Activated gamma-delta T cell treated with Interleukin-2 at 50 U/mL for 16 hours (primary cell): ENCODE measurements at regions not wholly inside any gene's neighbourhood (a gene's known extent, or its start where the extent isn't known, plus 50 kb on each side); places are given as distances from the start of the nearest gene placed in this dataset.
"Not testable (repeated sequence)": the region's sequence is repeated elsewhere in the genome, so short reads cannot be mapped to it uniquely, and the experiment has no call there.

Source experiments
- DNase-seq: peaks from one replicate; pipeline ENCODE4 v3.0.0-alpha.2; 2020

DNA sequence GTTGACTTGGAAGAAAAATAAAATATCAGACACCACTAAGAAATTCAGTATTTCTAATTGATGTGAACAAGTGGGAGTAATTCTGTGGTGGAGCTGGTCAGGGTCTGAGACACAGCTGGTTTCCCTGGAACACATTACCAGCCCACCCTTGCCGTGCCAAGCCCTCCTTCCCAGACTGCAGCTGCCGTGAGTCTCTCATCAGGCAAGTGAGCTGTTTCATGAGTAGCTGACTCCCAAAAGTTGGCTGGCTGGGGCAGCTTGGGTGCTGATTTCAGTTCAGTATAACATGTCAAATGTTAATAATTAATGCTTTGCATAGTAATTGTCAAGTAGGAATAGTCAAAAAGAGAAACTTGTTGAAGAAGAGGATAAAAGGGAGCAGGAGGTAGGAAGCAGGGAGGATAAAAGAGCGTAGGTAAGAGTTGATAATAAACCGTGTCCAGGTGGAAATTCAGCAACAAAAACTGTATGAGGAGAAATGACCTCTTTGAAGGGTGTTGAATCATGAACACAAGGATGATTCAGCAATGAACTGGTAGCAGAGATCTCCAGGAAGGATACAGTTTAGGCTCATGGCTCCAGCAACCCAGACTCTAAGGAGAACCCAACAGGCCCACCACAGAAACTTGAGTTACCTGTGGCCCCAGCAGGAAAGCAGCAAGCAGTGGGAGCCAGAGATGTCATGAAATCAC, 110.9 kb upstream of the SSTR4 start:
- no peak for DNase-seq

DNA sequence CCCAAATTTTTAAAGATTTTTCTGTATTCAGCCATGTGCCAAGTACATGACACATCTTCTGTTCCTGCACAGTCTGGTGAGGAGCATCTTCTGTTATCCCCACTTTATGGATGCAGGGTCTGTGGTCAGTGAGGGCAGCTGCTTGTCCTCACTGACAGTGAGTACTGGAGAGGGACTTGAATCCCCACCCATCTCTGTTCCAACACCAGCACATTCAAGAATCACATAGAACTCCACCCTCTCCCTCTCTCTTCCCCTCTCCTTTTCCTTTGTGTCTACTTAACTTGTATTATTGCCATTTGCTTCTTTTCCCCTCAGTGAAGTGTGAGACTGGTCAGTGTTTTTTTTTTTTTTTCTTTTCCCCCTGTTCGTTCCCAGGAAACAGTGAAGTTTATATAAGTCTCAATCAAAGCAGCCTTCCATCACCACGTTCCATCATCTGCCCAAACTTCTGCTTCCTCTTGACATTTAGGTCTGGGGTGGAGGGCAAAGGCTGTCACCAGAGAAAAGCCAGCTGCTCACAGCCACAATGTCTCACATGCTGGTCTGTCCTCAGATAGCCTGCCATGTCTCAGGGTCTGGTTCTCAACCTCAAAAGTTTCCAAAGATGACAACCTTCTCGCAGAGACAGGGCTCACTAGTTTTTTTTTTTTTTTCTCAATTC, 110.0 kb upstream of the SSTR4 start:
- DNase-seq = no peak

DNA sequence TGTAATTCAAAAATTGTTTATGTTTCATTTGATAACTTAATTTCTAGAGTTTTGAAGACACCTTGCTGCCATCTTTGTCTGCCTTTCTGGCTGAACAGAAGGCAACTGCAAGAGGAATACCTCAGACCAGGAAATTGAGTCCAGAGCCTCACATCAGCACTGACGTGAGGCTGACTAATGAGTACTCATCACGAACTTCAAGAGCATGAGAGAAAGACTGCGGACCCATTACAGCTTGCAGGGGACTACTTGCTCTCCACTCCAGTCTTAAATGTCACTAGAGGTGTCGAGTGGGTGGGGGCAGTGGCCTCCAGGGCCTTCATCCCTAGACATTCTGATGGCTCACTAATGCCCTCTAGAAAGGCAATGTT, 109.5 kb upstream of the SSTR4 start:
- no peak for DNase-seq

DNA sequence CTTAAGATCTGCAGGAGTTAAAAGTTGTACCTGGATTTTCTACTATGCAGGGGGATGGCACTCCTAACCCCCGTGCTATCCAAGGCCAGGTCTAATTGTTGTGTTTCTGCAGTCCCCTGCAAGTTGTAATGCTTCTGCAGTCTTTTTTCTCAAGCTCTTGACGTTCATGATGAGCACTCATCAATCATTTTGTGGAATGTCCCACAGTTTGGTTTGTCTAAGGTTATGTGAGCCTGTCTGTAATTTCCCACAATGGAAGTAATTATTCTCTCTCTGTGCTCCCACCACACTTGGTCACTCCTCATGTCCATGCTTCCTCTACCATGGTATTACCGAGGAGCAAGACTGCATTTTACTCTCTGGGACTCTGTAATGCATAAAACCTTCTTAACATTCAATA, 107.6 kb upstream of the SSTR4 start:
- DNase-seq = no peak

DNA sequence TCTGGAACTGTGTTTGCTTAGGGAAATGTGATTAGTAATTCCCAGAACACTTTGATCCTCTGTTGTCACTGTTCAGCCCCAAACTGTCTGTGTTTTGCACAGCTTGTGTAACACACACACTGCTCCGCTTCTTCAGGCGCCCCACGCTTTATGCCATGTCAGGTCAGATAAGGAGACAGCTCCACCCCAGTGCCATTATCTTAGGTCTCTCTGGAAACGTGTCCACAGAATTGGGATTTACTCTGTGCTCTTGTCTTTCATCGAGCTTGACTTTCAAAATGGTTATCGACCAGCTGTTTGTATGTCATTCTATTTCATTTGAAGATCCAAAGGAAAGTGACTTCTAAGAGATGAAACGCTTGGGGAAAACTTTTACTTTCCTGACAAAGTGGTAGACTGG, 106.4 kb upstream of the SSTR4 start:
- DNase-seq = no peak

DNA sequence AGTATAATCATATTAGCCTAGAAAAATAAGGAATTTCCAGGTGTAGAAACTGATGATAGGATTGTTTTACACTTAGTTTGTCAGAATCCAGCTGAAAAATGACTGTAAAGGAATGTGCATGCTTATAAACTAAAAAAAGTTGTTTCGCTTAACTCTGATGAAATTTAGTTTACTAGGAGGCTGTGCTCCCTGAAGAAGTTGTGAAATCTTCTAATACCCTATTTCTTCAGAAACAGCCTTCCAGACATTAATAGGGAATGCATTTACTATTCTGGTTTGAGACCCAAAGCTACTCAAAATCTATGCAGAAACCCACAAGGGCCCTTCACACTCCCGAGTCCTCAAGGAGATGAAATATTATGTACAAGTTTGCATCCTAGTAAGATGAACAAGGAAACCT, 105.5 kb upstream of the SSTR4 start:
- DNase-seq = no peak

DNA sequence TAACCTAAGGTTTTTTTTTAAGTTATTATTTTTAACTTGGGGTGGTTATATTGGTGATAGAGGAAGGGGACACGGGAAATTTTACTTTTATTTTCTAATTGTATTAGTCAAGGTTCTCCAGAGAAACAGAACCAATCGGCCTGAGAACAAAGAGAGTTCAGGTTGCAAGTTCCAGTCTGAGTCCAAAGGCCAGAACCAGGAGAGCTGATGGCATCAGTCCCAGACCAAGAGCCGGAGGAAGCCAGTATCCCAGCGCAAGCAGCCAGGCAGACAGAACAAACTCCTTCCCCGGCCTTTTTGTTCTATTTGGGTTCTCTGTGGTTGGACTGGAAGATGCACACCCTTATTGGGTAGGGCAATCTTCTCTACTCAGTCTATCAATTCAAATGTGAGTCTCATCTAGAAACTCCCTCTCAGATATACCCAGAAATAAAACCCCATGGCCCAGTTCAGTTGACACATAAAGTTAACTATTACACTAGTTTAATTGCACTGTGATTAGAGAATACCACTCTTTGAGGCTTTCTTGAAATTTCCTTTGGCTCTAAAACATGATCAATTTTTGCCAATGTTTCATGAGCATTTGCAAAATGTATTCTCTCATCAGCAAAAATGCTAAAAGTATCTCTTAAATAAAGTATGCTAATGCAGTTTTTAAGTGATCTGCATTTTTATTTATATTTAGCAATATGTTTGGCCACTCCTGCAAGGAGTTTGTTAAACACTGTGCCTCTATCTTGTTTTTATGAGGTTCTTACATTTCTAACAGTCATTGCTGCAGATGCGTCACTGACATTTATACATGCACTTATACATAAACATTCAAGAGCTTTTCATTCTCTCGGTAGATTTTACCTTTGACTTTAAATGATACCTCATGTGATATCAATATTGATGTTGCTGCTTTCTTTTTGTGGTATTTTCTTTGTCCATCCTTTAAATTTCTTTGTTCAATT, 103.2 kb upstream of the SSTR4 start:
- no peak for DNase-seq

DNA sequence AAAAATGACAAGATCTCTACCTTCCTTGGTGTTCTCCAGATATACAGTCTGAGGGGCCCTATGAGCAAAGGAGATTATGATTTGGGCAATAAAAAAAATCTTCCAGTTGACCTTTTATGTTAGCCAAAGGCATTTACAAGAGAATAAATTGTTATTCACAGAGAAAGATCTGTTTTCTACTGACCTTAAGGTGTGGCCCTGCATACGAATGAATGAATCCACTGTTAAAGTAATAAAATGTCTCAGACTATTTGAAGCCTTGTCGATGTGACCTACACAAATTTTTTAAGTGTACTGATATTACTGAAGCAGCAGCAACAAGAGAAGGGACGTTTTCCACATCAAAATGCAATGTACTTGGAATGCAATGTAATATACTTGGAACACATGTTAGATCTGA, 95.9 kb upstream of the SSTR4 start:
- no peak for DNase-seq

DNA sequence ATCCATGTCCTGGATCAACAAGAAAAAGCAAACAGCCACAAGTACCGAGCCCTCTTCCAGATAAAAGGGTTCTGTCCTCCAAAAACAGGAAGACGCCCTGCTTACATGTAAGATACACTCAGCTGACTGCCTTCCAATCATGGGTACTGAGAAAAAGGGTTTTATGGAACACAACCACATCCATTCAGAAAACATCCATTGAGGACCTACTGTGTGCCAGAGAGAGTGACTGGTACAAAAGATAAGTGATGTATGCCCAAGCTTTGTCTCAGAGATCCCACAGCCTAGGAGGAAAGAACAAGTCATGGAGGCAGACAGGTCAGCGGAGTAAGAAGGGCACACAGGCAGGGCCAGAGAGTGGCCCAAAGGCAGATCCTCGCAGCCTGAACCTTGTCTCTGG, 94.8 kb upstream of the SSTR4 start:
- DNase-seq = no peak

DNA sequence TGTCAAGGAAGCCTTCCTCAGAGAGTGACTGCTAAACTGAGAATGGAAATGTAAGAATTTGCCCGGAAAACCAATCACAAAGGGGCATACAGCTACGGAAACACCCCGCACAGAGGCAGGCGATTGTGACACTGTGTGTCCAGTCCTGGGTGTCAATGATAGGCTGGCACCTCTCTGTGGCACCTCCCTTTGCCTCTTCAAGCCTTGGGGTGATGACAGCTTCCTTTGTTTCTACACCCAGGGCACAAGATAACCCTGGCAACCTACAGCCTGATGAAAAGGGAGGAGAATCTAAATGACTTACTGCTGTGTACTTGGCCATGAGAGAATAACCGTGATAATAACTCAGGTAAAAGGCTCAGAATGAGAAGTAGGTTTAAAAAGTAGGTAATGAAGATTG, 93.6 kb upstream of the SSTR4 start:
- no peak for DNase-seq

DNA sequence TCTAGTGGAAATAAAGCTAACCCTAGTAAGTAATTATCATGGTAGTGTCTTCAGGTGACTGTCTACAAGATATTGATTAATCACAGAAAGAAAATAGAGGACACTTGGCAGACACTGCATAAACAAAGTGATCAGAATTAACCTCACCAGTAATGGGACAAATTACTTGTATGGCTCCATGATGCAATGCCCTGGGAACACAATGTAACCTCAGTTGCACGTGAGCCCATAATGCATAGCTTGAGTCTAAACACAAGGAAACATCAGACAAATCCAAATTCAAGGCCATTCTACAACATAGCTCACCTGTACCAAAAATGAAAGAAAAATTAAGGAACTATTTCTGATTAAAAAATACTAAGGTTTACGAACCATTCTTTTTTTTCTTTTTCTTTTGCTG, 92.4 kb upstream of the SSTR4 start:
- DNase-seq = no peak

DNA sequence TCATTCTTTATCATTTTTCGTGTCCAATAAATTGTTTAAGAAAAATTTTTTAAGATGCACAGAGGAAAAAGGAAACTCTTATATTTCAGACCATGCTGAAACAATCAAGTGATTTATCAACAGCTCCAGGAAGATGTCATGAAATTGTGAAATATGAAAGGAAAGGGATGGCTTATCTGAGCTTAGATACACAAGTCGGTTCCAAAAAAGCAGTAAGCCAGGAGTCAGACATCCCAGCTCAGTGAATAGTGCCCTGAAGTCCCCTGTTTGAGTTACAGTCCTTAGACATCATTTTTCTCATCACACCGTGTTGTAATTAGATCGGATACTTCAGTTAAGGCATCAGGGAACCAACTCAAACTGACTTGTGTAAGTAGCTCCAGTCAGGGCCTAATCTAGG, 91.0 kb upstream of the SSTR4 start:
- DNase-seq = no peak

DNA sequence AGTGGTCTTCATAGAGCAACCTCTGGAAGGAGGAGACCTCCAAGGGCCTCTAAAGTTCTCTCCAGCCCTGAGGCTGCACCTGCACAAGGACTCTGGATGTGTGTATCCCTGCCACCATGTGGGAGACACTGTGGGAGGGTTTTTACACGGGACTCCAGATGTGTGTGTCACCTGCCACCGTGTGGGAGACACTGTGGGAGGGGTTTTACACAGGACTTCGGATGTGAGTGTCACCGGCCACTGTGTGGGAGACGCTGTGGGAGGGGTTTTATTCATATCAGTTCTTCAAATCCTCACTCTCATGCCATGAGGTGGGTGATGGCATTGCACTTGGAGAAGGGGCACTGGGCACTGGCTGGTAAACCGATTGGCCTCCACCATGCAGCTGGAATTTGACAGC, 90.2 kb upstream of the SSTR4 start:
- DNase-seq = no peak

DNA sequence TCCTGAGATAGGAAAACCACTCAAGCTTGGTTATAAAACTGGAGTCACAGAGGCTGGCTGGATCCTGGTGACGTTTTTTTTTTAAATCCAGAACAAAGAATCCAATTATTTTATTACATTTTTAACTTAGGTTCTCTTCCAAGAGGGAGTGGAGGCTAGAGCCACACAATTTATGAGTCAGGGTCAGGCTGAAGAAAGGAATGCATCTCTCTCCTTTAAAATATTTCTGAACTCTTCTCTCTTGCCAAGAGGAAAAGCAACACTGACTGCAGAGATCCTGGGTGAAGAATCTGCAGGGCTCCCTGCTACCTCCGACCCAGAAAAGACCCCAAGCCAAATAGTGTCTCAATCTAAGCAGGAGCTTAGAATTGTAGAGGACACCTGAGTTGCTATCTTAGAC, 88.5 kb upstream of the SSTR4 start:
- no peak for DNase-seq

DNA sequence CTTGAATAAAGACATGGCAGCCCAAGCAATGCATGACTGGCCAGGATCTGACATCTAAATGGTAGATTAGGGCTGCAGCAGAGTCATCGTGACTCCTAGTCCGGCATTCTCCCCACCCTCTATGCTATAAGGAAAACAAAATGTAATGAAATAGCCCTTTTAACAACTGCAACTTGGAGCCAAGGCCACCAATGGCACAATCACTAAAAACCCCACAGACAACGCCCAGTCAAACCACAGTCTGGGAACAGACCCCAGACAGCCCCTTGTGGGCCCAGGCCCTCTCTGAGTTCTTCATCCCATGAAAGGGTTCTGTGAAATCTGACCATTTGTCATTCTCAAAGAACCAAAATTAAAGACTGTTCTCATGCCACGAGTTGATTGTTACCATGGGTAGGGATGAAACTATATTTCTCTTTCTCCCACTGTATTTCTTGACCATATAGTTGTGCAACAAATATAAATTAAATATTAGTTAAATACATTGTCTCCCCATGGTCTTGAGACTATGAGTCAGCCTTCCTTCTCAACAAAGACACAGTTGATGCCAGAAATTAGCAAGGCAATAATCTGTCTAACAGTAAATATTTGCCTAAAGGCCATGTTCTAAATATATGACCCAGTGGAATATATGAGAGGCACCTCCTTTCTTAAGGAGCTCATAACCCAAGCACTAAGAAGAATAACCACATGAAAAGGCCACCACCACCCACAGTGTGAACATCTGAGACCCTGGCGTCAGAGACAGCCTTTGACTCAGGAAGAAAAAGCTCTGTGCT, 85.6 kb upstream of the SSTR4 start:
- no peak for DNase-seq

DNA sequence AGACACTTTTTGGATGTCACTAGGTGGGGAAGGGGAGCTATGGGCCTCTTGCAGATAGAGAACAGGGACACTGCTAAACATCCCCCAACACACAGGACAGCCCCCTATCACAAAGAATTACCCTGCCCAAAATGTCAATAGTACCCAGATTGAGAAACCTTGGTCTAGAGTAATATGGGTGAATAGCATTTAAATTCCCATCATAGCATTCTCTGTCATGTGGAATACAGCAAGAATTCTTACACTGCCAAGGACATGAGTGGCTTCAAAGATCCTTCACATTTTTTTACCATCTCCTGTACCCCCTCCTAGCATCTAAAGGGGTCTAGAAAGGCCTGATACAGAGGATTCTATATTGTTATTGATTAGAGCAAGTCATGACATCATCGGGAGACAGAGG, 83.1 kb upstream of the SSTR4 start:
- no peak for DNase-seq

DNA sequence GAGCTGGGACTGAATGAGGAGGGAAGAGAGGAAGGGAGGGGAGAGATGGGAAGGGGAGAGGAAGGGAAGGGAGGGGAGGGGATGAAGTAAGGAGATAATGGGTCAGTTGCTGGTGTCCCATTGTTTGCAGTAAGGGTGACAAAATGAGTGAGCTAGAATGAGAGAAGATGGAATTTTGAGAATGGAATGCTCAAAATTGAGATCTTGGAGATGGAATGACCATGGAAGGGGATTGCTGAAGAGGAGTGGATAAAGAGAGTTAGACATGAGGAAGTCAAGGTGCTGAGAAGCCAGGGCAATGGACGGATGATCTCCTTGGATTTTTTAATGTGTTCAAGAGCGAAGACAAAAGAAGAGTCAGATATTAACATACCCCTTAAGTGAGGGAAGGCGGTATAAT, 80.5 kb upstream of the SSTR4 start:
- DNase-seq = no peak

DNA sequence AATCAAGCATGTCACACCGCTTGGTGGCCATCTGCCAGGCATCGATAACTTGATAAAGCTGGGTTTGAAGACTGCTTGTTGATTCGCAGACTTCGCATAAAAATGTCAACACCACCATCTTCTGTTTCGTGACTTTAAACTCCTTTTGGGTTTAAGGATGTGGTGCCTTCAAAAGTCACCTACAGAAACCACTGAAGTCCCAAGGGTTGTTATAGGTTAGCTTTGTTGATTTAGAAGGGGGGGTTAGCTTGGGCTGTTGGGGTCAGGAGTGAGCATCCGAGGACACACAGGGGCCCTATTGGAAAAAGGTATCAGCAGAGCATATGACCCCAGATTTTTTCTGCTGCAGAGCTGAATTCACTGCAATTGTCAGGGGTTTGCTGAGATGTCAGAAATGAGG, 76.7 kb upstream of the SSTR4 start:
- no peak for DNase-seq

DNA sequence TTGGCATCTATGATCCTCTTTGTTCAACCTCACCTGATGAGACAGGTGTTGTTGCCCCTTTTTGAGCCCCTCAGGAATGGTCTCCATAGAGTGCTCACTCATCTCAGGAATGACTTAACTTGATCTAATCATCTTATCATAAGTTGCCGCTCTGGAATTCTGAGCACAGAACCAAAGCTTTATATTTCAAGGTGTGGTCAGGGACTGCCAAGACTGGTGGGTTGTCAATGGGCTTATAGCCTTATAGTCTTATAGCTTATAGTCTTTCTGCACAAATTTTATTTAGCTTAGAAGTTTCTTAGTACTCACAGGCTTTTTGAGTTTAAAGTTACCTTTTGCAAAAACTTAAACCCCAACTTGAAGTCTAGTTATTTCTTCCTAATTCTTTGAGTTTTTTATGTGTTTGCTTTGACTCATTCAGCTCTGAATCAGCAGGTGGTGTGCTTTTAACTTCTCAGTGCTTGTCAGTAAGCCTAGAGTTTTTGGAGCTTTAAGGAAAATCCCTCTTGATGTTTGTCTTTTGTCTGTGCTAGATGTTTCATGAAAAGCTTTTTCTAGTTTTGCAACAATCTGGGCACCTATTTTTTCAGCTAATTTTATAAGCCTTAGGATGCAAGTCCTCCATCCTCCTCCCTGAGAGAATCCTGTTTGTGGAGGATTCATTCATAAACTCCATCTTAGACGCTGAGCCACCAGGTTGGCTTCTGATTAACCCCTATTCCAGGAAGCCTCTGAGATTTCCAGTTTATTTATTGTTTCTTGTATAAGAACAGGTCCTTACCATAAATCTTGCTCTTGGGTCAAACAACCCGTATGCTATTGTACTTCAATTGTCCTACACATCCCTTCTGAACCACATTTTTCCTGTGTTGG, 72.3 kb upstream of the SSTR4 start:
- DNase-seq = no peak

DNA sequence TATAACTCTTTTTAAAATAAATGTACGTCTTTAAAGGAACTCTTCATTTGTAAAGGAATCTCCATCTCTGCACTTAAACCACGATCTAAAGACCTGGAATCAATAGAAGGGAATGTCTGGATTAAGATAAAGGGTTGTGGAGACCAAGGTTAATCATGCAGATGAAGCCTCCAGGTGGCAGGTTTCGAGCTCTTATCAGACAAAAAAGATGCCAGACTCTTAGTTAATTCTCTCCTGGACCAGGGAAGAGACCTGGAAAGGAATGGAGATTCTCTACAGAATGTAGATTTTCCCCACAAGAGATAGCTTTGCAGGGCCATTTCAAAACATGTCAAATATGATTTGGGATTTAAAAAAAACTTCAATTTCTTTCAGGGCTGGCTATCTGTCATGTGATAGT, 71.5 kb upstream of the SSTR4 start:
- no peak for DNase-seq

DNA sequence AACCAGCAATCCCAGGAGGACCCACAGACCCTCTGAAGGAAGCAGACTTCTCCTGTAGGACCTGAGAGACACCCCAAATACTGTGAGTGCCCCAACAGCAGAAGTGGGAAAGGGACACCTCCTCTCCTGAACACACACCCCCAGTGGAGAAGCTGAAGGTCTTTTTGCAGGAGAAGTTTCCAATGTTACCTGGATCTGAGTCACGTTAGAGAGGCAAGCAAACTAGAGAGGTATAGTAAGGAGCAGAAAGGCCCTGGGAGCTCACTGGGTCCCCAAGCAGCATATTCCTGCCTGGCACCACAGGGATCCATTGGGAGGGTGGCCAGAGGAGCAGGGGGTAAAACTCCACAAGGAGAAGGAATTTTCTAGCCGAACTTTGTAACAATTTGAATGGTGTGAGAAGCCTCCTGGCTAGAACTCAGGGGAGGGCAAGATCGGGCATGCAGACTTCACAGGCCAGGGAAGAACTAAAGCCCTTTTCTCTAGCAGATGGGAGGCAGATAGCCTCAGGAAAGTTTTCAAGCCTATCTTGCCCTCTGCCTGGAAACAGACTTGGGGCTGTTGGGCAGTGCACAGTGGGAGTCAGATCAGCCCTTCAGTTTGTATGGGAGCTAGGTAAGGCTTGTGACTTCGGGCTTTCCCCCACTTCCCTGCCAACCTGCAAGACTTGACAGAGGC, 68.2 kb upstream of the SSTR4 start:
- DNase-seq = no peak

DNA sequence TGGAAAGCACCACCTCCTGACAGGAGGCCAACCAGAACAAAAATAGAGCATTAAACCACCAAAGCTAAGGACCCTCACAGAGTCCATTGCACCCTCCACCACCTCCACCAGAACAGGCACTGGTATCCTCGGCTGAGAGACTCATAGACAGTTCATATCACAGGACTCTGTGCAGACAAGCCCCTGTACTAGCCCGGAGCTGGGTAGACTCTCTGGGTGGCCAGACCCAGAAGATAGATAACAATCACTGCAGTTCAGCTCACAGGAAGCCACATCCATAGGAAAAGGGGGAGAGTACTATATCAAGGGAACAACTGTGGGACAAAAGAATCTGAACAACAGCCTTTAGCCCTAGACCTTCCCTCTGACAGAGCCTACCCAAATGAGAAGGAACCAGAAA, 67.4 kb upstream of the SSTR4 start:
- not testable (repeated sequence) for DNase-seq
